K562 (cell line): ENCODE measurements at regions not wholly inside any gene's neighbourhood (a gene's known extent, or its start where the extent isn't known, plus 50 kb on each side); places are given as distances from the start of the nearest gene placed in this dataset.

Source experiments
- CTBP1 ChIP-seq: fragments of 450-650 bp; IDR thresholded peaks from 2 replicates; pipeline ENCODE4 v1.6.1; 2016; ENCODE audit warnings: borderline replicate concordance
- ELF4 ChIP-seq: fragments of 450-650 bp; formaldehyde crosslinking; IDR thresholded peaks from 2 replicates; pipeline ENCODE4 v1.4.0; 2022; ENCODE audit warnings: missing genetic modification characterization
- HOXB6 ChIP-seq: fragments of 250-450 bp; sonication (Bioruptor Pico); IDR thresholded peaks from 2 replicates; pipeline ENCODE4 v1.5.1; 2022; ENCODE audit warnings: mild to moderate bottlenecking, borderline replicate concordance
- NFIC ChIP-seq: fragments of 450-650 bp; IDR thresholded peaks from 2 replicates; pipeline ENCODE4 v1.6.1; 2017; ENCODE audit warnings: mild to moderate bottlenecking, inconsistent platforms
- NR3C1 ChIP-seq: sonication (generic); formaldehyde crosslinking; IDR thresholded peaks from 2 replicates; pipeline ENCODE4 v1.8.1; 2022; ENCODE audit warnings: missing genetic modification reagents
- PHTF2 ChIP-seq: fragments of 250-450 bp; sonication (Bioruptor Pico); IDR thresholded peaks from 2 replicates; pipeline ENCODE4 v1.5.0; 2021; ENCODE audit warnings: mild to moderate bottlenecking
- SRF ChIP-seq, 2 experiments: fragments of 250-450, 450-650 bp in 1 of 2; sonication (Bioruptor Pico) in 1 of 2; sonication (generic) in 1 of 2; formaldehyde crosslinking; IDR thresholded peaks; 2 replicates each; pipeline versions ENCODE4 v1.5.0 to v1.5.1; 2020 to 2022; ENCODE audit warnings: mild to moderate bottlenecking in 1 of 2, missing genetic modification reagents in 1 of 2
- TF ChIP-seq, protein P1 (sequence below): fragments of 250-450 bp; sonication (Bioruptor Pico); IDR thresholded peaks from 2 replicates; pipeline ENCODE4 v1.8.0; 2022; ENCODE audit warnings: moderate library complexity, mild to moderate bottlenecking, inconsistent platforms
- TF ChIP-seq, protein P2 (sequence below): fragments of 150-350 bp; IDR thresholded peaks from 2 replicates; pipeline ENCODE4 v1.6.1; 2014; ENCODE audit warnings: low read depth, mild to moderate bottlenecking, low read length, borderline replicate concordance
- TF ChIP-seq, protein P3 (sequence below): fragments of 250-450 bp; sonication (Bioruptor Pico); IDR thresholded peaks from 2 replicates; pipeline ENCODE4 v1.8.0; 2021; ENCODE audit warnings: mild to moderate bottlenecking, moderate library complexity

DNA sequence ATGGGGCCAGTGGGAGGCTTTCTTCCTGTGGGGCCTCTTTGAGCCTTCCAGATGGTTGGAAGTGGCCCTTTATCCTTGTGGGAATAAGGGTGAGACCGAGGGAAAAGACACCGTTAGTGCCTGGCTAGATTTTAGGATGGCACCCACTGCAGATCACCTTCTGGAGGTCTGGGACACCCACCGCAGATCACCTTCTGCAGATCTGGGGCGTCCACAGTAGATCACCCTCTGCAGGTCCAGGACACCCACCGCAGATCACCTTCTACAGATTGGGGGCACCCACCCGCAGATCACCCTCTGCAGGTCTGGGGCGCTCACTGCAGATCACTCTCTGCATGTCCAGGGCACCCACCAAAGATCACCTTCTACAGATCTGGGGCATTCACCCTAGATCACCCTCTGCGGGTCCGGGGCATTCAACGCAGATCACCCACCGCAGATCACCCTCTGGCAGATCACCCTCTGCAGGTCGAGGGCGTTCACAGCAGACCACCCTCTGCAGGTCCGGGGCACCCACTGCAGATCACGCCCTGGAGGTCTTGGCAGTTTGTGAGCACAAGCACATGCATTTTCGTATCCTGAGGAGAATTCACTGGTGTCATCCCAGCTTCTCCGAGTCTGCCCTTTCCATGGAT lies 153.4 kb upstream of the TSHZ3 start (continued):
- TF ChIP-seq, protein P1, sequence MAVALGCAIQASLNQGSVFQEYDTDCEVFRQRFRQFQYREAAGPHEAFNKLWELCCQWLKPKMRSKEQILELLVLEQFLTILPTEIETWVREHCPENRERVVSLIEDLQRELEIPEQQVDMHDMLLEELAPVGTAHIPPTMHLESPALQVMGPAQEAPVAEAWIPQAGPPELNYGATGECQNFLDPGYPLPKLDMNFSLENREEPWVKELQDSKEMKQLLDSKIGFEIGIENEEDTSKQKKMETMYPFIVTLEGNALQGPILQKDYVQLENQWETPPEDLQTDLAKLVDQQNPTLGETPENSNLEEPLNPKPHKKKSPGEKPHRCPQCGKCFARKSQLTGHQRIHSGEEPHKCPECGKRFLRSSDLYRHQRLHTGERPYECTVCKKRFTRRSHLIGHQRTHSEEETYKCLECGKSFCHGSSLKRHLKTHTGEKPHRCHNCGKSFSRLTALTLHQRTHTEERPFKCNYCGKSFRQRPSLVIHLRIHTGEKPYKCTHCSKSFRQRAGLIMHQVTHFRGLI = no peak
- no peak for TF ChIP-seq ELF4
- TF ChIP-seq PHTF2 = no peak
- TF ChIP-seq, protein P2, sequence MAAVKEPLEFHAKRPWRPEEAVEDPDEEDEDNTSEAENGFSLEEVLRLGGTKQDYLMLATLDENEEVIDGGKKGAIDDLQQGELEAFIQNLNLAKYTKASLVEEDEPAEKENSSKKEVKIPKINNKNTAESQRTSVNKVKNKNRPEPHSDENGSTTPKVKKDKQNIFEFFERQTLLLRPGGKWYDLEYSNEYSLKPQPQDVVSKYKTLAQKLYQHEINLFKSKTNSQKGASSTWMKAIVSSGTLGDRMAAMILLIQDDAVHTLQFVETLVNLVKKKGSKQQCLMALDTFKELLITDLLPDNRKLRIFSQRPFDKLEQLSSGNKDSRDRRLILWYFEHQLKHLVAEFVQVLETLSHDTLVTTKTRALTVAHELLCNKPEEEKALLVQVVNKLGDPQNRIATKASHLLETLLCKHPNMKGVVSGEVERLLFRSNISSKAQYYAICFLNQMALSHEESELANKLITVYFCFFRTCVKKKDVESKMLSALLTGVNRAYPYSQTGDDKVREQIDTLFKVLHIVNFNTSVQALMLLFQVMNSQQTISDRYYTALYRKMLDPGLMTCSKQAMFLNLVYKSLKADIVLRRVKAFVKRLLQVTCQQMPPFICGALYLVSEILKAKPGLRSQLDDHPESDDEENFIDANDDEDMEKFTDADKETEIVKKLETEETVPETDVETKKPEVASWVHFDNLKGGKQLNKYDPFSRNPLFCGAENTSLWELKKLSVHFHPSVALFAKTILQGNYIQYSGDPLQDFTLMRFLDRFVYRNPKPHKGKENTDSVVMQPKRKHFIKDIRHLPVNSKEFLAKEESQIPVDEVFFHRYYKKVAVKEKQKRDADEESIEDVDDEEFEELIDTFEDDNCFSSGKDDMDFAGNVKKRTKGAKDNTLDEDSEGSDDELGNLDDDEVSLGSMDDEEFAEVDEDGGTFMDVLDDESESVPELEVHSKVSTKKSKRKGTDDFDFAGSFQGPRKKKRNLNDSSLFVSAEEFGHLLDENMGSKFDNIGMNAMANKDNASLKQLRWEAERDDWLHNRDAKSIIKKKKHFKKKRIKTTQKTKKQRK = no peak
- TF ChIP-seq HOXB6 (CRISPR knock-in tag) = no peak
- TF ChIP-seq, protein P3, sequence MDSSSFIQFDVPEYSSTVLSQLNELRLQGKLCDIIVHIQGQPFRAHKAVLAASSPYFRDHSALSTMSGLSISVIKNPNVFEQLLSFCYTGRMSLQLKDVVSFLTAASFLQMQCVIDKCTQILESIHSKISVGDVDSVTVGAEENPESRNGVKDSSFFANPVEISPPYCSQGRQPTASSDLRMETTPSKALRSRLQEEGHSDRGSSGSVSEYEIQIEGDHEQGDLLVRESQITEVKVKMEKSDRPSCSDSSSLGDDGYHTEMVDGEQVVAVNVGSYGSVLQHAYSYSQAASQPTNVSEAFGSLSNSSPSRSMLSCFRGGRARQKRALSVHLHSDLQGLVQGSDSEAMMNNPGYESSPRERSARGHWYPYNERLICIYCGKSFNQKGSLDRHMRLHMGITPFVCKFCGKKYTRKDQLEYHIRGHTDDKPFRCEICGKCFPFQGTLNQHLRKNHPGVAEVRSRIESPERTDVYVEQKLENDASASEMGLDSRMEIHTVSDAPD (CRISPR knock-in tag) = no peak
- no peak for TF ChIP-seq NR3C1 (CRISPR knock-in tag)
- TF ChIP-seq NFIC = no peak
- TF ChIP-seq SRF (CRISPR knock-in tag; IDR thresholded peaks at IDR 0.05) = no peak
- no peak for TF ChIP-seq CTBP1
